Spleen (tissue), 7 donors: ENCODE measurements at regions not wholly inside any gene's neighbourhood (a gene's known extent, or its start where the extent isn't known, plus 50 kb on each side); places are given as distances from the start of the nearest gene placed in this dataset.

Source experiments
- CTCF ChIP-seq, 11 experiments: fragments of 200-600 bp in 7 of 11; fragments of 450-650 bp in 4 of 11; sonication (generic) in 4 of 11; IDR thresholded peaks in 8 of 11; conservative IDR thresholded peaks in 3 of 11; 1 replicate in 7 of 11; 2 replicates in 4 of 11; pipeline versions ENCODE4 v1.4.0 to v1.8.0; 2016 to 2021; ENCODE audit warnings: antibody characterized with exemption in 11 of 11, inconsistent platforms in 4 of 11, mild to moderate bottlenecking in 1 of 11
- POLR2A ChIP-seq, 3 donors: fragments of 450-650 bp; IDR thresholded peaks; one replicate each; pipeline ENCODE4 v1.5.1; 2017; ENCODE audit warnings: antibody characterized with exemption in 3 of 3, mild to moderate bottlenecking in 1 of 3
- donor health status: DM: no; HTN: no; CAD: no; lungs with moderate emphysema.
- donor health status: DM: no; HTN: no; CAD: no.
- donor health status: DM: no; HTN: no; CAD: no.

GRCh38 chr9:81351166-81351565, 338.2 kb downstream of the TLE1 start:
- TF ChIP-seq CTCF (IDR thresholded peaks at IDR 0.05 in 8 of 11, conservative IDR thresholded peaks at IDR 0.05 in 3 of 11) = no peak
- no peak for TF ChIP-seq POLR2A (IDR thresholded peaks at IDR 0.05)
